PC-3 (cell line): ENCODE measurements at regions not wholly inside any gene's neighbourhood (a gene's known extent, or its start where the extent isn't known, plus 50 kb on each side); places are given as distances from the start of the nearest gene placed in this dataset.

Experiments used
- ATAC-seq: fragments of 200-7000 bp; cut with Tn5 transposase; 2 replicates; pipeline ENCODE4 v1.9.1; 2020; ENCODE audit warnings: mild to moderate bottlenecking, moderate library complexity
- BruUV-seq: library from RNA; stranded (reverse); fragments of 400-500 nt; replicated peaks from 2 replicates; lab custom pipeline; 2021; lab: Mats Ljungman, UMichigan
- CTCF ChIA-PET: fragments of 300-600 bp; sonication (Branson Sonifier 250); formaldehyde crosslinking; loops from one replicate; lab custom pipeline; 2022; ENCODE audit warnings: antibody characterized with exemption; lab: Charles Lee
- POLR2A ChIA-PET: fragments of 300-600 bp; sonication (Branson Sonifier 250); formaldehyde crosslinking; loops from one replicate; lab custom pipeline; 2022; ENCODE audit warnings: antibody characterized with exemption; ENCODE audit not compliant: unreplicated experiment; lab: Charles Lee
- DNase-seq: peaks from one replicate; pipeline ENCODE4 v3.0.0-alpha.2; 2015
- H2AFZ ChIP-seq: fragments of 300-600 bp; sonication (generic); 2 replicates; pipeline ENCODE4 v1.6.0; 2016; ENCODE audit warnings: antibody characterized with exemption, low read length
- H3F3A ChIP-seq: fragments of 300-600 bp; sonication (generic); one replicate; pipeline ENCODE4 v1.6.0; 2017; ENCODE audit warnings: antibody characterized with exemption, low read length, control low read depth, mild to moderate bottlenecking; ENCODE audit not compliant: unreplicated experiment
- H3K27ac ChIP-seq: fragments of 300-600 bp; sonication (generic); 2 replicates; pipeline ENCODE4 v1.5.1; 2016; ENCODE audit warnings: mild to moderate bottlenecking, low read length
- H3K27me3 ChIP-seq: fragments of 300-600 bp; sonication (generic); 2 replicates; pipeline ENCODE4 v1.6.1; 2016; ENCODE audit warnings: low read length, mixed read lengths
- H3K36me3 ChIP-seq: fragments of 300-600 bp; sonication (generic); 2 replicates; pipeline ENCODE4 v1.6.1; 2016; ENCODE audit warnings: low read depth, mixed run types, low read length, mixed read lengths
- H3K4me1 ChIP-seq: fragments of 300-600 bp; sonication (generic); 2 replicates; pipeline ENCODE4 v1.5.1; 2016; ENCODE audit warnings: low read length; ENCODE audit not compliant: insufficient read depth
- H3K4me2 ChIP-seq: fragments of 300-600 bp; sonication (generic); 2 replicates; pipeline ENCODE4 v1.6.0; 2016; ENCODE audit warnings: low read length
- H3K4me3 ChIP-seq: fragments of 300-600 bp; sonication (generic); 2 replicates; pipeline ENCODE4 v1.5.1; 2016; ENCODE audit warnings: mild to moderate bottlenecking, low read length, mixed read lengths
- H3K79me2 ChIP-seq: fragments of 300-600 bp; sonication (generic); 2 replicates; pipeline ENCODE4 v1.6.1; 2017; ENCODE audit warnings: low read length, mixed read lengths
- H3K9ac ChIP-seq: fragments of 300-600 bp; sonication (generic); 2 replicates; pipeline ENCODE4 v1.6.0; 2016; ENCODE audit warnings: mild to moderate bottlenecking, low read length
- H3K9me2 ChIP-seq: fragments of 300-600 bp; sonication (generic); replicated peaks from 2 replicates; pipeline ENCODE4 v1.6.1; 2016; ENCODE audit warnings: mixed run types, low read length, mixed read lengths
- H3K9me3 ChIP-seq: fragments of 300-600 bp; sonication (generic); 2 replicates; pipeline ENCODE4 v1.6.1; 2016; ENCODE audit warnings: low read length, mixed read lengths
- H4K20me1 ChIP-seq: fragments of 300-600 bp; sonication (generic); 2 replicates; pipeline ENCODE4 v1.6.1; 2016; ENCODE audit warnings: low read length, mixed read lengths
- CTCF ChIP-seq: fragments of 300-600 bp; sonication (generic); conservative IDR thresholded peaks from 2 replicates; pipeline ENCODE4 v1.5.1; 2017; ENCODE audit warnings: antibody characterized with exemption, low read depth, mild to moderate bottlenecking, low read length
- EZH2 ChIP-seq: fragments of 300-600 bp; sonication (generic); IDR thresholded peaks from one replicate; pipeline ENCODE4 v1.6.1; 2017; ENCODE audit warnings: antibody characterized with exemption, mild to moderate bottlenecking, low read length; ENCODE audit not compliant: unreplicated experiment
- EZH2phosphoT487 ChIP-seq: fragments of 300-600 bp; sonication (generic); IDR thresholded peaks from 2 replicates; pipeline ENCODE4 v1.6.1; 2018; ENCODE audit warnings: mild to moderate bottlenecking, antibody characterized with exemption, low read length, borderline replicate concordance
- intact Hi-C: fragments of 100-400 bp; cut with micrococcal nuclease; formaldehyde crosslinking; loops from 2 replicates; pipeline ENCODE4 v1.9.0; 2023

- Histone ChIP-seq H3K27me3 (no peaks in the 10 kb centered on the region), H2AFZ (no peak overlapping the region), H3K4me1 (no peaks in the 10 kb centered on the region), H3K9me2 (no peaks in the 10 kb centered on the region), H3K9me3 (no peaks in the 10 kb centered on the region), H3K27ac (no peak overlapping the region), H3K79me2 (no peaks in the 10 kb centered on the region), H4K20me1 (no peaks in the 10 kb centered on the region), H3K4me3 (no peak overlapping the region), H3K36me3 (no peaks in the 10 kb centered on the region), H3K4me2 (no peak overlapping the region), H3F3A (no peaks in the 10 kb centered on the region), H3K9ac (no peak overlapping the region)
- ChIA-PET POLR2A (no interaction called here), CTCF (no interaction called here)
- TF ChIP-seq CTCF (no peak), EZH2 (no peak), EZH2phosphoT487 (no peak)
- intact Hi-C loops, result no loop called here
- ATAC-seq (no peak), DNase-seq (no peak)
- BruUV-seq, result no TSS peak
Observed at GRCh38 chr1:181152892-181153633, 64.6 kb downstream of the IER5 start.

GRCh38 chr1:181153634-181153961, 65.1 kb downstream of the IER5 start:
- intact Hi-C loops, result no loop called here
- TF ChIP-seq CTCF, result no peak
- TF ChIP-seq EZH2phosphoT487, result no peak
- TF ChIP-seq EZH2, result no peak
- no peak overlapping the region for H3K4me3 ChIP-seq
- ChIA-PET POLR2A (no interaction called here), CTCF (no interaction called here)
- H3F3A ChIP-seq, result no peaks in the 10 kb centered on the region
- H4K20me1 ChIP-seq, result no peaks in the 10 kb centered on the region
- no TSS peak for BruUV-seq
- H3K4me2 ChIP-seq, result no peak overlapping the region
- no peak overlapping the region for H2AFZ ChIP-seq
- H3K36me3 ChIP-seq, result no peaks in the 10 kb centered on the region
- H3K9me3 ChIP-seq, result no peaks in the 10 kb centered on the region
- H3K4me1 ChIP-seq, result no peaks in the 10 kb centered on the region
- no peak overlapping the region for H3K27ac ChIP-seq
- no peak overlapping the region for H3K9ac ChIP-seq
- ATAC-seq (no peak), DNase-seq (no peak)
- no peaks in the 10 kb centered on the region for H3K27me3 ChIP-seq
- H3K9me2 ChIP-seq, result no peaks in the 10 kb centered on the region
- no peaks in the 10 kb centered on the region for H3K79me2 ChIP-seq

GRCh38 chr1:181155339-181155738, 66.8 kb downstream of the IER5 start:
- no peak overlapping the region for H2AFZ ChIP-seq
- no peaks in the 10 kb centered on the region for H4K20me1 ChIP-seq
- no peak for DNase-seq
- H3K4me2 ChIP-seq, result no peak overlapping the region
- BruUV-seq, result no TSS peak
- H3K27ac ChIP-seq, result no peak overlapping the region
- H3F3A ChIP-seq, result no peaks in the 10 kb centered on the region
- ChIA-PET POLR2A (no interaction called here), CTCF (no interaction called here)
- H3K9ac ChIP-seq, result no peak overlapping the region
- H3K36me3 ChIP-seq, result no peaks in the 10 kb centered on the region
- no peaks in the 10 kb centered on the region for H3K79me2 ChIP-seq
- no peaks in the 10 kb centered on the region for H3K9me3 ChIP-seq
- no peaks in the 10 kb centered on the region for H3K9me2 ChIP-seq
- peaks cover 16% of the 10 kb centered on the region for H3K4me1 ChIP-seq
- H3K27me3 ChIP-seq, result no peaks in the 10 kb centered on the region
- TF ChIP-seq CTCF, result no peak
- no peak for TF ChIP-seq EZH2phosphoT487
- TF ChIP-seq EZH2, result no peak
- intact Hi-C loops, result no loop called here
- no peak overlapping the region for H3K4me3 ChIP-seq
- no peak for ATAC-seq
